Neural progenitor cell (in vitro differentiated cells): ENCODE measurements at regions not wholly inside any gene's neighbourhood (a gene's known extent, or its start where the extent isn't known, plus 50 kb on each side); places are given as distances from the start of the nearest gene placed in this dataset.

ENCODE experiments used
- EZH2 ChIP-seq: fragments of 200-600 bp; sonication (generic); IDR thresholded peaks from 2 replicates; pipeline ENCODE4 v1.6.1; 2017; ENCODE audit warnings: antibody characterized with exemption, mild to moderate bottlenecking, moderate library complexity
- EZH2phosphoT487 ChIP-seq: fragments of 200-600 bp; sonication (generic); IDR thresholded peaks from 2 replicates; pipeline ENCODE4 v1.6.1; 2017; ENCODE audit warnings: antibody characterized with exemption
- TF ChIP-seq, protein P1 (sequence below): fragments of 200-600 bp; sonication (generic); IDR thresholded peaks from 2 replicates; pipeline ENCODE4 v1.5.1; 2017; ENCODE audit warnings: antibody characterized with exemption, mild to moderate bottlenecking

DNA sequence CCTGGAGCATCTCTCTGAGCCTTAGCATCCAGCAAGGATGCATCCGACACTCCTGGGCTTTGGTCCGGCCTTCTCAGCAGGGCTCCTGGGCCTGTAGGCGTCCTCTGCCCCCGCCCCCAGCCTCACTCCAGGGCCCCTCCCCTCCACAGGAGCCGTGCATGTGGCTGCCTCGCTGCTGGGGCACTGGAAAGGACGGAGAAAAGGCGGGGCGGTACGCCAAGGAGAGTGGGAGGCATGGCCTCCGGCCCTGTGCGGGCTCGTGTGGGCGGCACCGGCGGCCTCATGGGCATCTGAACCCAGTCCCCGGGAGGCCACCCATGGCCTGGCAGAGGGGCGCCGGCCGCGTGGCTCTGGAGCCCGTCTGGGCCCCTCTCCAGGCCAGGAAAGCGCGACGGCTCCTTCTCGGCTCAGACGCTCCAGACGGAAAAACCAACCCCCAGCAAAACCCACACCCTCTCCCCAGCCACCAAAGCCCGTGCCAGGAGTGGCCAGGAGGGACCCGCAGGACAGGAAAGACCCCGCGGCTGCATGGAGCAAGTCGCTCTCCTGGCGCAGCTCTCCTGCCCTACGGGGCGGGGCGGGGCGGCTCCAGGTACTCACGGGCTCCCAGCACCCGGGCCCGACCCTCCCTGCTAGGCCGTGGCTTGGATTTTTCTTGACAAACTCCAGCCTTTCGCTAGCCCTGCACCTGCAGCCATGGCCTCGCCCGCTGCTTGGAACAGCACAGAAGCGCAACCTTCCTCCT lies 419.9 kb downstream of the QKI start:
- TF ChIP-seq EZH2 (no peak), EZH2phosphoT487 (no peak)
- TF ChIP-seq, protein P1, sequence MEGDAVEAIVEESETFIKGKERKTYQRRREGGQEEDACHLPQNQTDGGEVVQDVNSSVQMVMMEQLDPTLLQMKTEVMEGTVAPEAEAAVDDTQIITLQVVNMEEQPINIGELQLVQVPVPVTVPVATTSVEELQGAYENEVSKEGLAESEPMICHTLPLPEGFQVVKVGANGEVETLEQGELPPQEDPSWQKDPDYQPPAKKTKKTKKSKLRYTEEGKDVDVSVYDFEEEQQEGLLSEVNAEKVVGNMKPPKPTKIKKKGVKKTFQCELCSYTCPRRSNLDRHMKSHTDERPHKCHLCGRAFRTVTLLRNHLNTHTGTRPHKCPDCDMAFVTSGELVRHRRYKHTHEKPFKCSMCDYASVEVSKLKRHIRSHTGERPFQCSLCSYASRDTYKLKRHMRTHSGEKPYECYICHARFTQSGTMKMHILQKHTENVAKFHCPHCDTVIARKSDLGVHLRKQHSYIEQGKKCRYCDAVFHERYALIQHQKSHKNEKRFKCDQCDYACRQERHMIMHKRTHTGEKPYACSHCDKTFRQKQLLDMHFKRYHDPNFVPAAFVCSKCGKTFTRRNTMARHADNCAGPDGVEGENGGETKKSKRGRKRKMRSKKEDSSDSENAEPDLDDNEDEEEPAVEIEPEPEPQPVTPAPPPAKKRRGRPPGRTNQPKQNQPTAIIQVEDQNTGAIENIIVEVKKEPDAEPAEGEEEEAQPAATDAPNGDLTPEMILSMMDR: no peak
